IPS-15b (cell line): ENCODE measurements at regions not wholly inside any gene's neighbourhood (a gene's known extent, or its start where the extent isn't known, plus 50 kb on each side); places are given as distances from the start of the nearest gene placed in this dataset.
"Not testable (repeated sequence)": the region's sequence is repeated elsewhere in the genome, so short reads cannot be mapped to it uniquely, and the experiment has no call there.

Source experiments
- H3K27me3 ChIP-seq: one replicate; pipeline ENCODE4 v1.6.1; 2013; ENCODE audit warnings: low read length; ENCODE audit not compliant: control insufficient read depth, insufficient read depth
- H3K36me3 ChIP-seq: one replicate; pipeline ENCODE4 v1.6.1; 2013; ENCODE audit warnings: low read length; ENCODE audit not compliant: control insufficient read depth, insufficient read depth
- H3K4me1 ChIP-seq: one replicate; pipeline ENCODE4 v1.6.1; 2013; ENCODE audit warnings: mild to moderate bottlenecking, low read length; ENCODE audit not compliant: control insufficient read depth, insufficient read depth
- H3K4me3 ChIP-seq: one replicate; pipeline ENCODE4 v1.5.1; 2013; ENCODE audit warnings: low read depth, low read length
- H3K9ac ChIP-seq: one replicate; pipeline ENCODE4 v1.6.1; 2013; ENCODE audit warnings: low read depth, mild to moderate bottlenecking, low read length
- H3K9me3 ChIP-seq: one replicate; pipeline ENCODE4 v1.6.1; 2013; ENCODE audit warnings: mild to moderate bottlenecking, low read length; ENCODE audit not compliant: control insufficient read depth, insufficient read depth

GRCh38 chr14:106766145-106766544, 1239.8 kb downstream of the TMEM121 start:
- Histone ChIP-seq H3K9ac (no peak overlapping the region), H3K9me3 (no peaks in the 10 kb centered on the region)

DNA sequence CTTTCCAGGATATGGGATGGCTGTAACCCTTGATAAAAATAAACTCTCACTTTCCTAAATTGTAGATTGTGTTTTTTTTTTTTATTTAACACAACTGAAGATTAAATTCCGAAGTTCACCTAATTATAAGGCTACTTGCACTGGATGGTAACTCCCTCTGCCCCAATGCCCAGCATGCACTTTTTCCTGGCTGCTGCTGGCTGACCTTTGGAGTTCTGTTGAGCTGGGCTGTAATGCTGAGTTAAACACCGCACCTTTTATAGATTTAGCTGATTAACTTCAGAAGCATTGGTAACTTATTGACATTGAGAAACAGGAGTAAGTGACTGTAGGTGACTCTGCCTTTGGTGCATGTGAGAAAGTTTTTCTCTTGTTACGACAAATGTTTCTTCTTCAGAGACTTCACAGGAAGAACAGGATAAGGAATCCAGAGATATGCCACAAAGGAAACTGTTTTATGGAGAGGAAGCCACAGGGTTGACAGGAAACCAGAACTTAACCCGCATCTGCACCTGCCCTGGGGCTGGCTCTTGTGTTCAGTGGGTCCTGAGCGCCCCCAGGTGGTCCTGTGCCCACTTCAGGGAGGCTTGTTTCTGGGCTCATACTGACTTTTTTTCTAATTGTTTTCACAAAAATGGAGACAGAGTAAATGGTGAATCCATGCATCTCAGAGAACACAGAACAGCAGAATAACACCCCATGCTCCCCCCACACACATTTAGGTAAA, 1240.3 kb downstream of the TMEM121 start:
- H3K4me3 ChIP-seq, H3K4me1 ChIP-seq, H3K27me3 ChIP-seq, H3K9ac ChIP-seq, H3K36me3 ChIP-seq, H3K9me3 ChIP-seq: not testable (repeated sequence)

More at GRCh38 chr14:106766145-106766544, 1239.8 kb downstream of the TMEM121 start:
- H3K4me3 ChIP-seq: no peak overlapping the region
- H3K4me1 ChIP-seq: no peaks in the 10 kb centered on the region
- no peaks in the 10 kb centered on the region for H3K36me3 ChIP-seq
- no peaks in the 10 kb centered on the region for H3K27me3 ChIP-seq

DNA sequence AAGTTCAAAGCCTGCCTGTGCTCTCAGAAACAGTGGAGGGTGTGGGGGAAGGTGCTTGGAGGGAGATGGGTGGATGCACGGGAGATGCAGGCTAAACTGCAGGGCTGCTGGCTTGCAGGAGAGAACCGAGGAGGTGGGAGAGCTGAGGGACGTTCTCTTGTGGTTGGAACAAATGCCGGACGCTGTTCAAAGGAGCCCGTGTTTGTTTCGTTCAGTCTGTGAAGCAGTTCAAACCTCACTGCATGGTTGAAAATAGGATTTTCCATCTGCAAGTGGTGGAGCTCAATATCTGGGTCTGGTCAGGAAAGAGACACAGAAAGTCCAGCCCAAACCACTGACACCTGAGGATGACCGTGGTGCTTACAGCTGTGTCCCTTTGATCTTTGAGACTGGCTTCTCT, 1241.8 kb downstream of the TMEM121 start:
- not testable (repeated sequence) for H3K4me3 ChIP-seq, H3K4me1 ChIP-seq, H3K9ac ChIP-seq, H3K36me3 ChIP-seq, H3K27me3 ChIP-seq, H3K9me3 ChIP-seq

GRCh38 chr14:106768972-106769700, 1242.8 kb downstream of the TMEM121 start:
- H3K4me3 ChIP-seq, H3K4me1 ChIP-seq: not testable (repeated sequence)

GRCh38 chr14:106770158-106770672, 1243.8 kb downstream of the TMEM121 start:
- H3K9ac ChIP-seq: not testable (repeated sequence)

More at GRCh38 chr14:106768972-106769700, 1242.8 kb downstream of the TMEM121 start:
- not testable (repeated sequence) for H3K36me3 ChIP-seq, H3K9ac ChIP-seq, H3K27me3 ChIP-seq, H3K9me3 ChIP-seq

DNA sequence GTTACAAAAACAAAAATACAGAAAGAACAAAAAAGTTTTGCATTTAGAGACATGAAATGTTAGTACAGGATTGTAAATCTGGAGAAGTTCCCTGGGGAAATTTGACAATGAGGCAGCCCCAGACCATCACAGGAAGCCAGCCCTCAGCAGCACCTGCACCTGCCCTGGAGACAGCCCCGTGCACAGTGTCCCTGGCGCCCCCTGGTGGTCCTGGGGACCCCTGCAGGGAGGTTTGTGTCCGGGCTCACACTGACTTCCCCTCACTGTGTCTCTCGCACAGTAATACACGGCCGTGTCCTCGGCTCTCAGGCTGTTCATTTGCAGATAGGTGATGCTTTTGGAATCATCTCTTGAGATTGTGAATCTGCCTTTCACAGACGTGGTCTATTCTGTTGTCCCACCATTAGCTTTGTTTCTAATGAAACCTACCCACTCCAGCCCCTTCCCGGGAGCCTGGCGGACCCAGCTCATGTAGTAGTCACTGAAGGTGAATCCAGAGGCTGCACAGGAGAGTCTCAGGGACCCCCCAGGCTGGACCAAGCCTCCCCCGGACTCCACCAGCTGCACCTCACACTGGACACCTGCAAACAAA, 1248.6 kb downstream of the TMEM121 start:
- H3K4me1 ChIP-seq, H3K4me3 ChIP-seq: not testable (repeated sequence)

More at GRCh38 chr14:106770158-106770672, 1243.8 kb downstream of the TMEM121 start:
- H3K27me3 ChIP-seq, H3K9me3 ChIP-seq, H3K4me1 ChIP-seq, H3K4me3 ChIP-seq, H3K36me3 ChIP-seq: not testable (repeated sequence)

DNA sequence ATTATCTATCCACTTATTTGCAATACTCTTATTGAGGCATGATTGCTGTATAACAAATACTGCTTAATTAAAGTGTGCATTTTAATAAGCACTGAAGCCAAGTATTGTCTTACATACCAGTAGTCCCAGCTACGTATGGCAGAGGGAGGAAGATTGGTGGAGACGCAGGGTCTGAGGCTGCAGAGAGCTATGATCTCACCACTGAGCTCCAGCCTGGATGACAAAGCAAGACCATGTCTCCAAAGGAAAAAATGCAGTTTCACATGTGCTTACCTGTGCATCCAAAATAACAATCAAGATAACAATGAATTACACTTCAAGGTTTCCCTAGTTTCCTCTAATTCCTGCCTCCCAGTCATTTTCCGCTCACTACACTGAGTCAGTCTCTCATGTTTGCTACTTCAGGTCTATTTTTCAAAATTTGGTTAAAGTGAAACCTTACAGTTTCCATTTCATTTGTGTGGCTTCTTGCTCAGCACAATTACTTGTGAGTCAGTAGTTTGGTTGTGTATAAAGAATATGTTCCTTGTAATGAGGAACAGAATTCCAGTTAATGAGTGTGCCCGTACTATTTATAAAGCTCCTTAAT, 1250.1 kb downstream of the TMEM121 start:
- no peaks in the 10 kb centered on the region for H3K36me3 ChIP-seq
- no peaks in the 10 kb centered on the region for H3K27me3 ChIP-seq
- peaks cover 12% of the 10 kb centered on the region for H3K9me3 ChIP-seq
- no peak overlapping the region for H3K9ac ChIP-seq
- no peak overlapping the region for H3K4me3 ChIP-seq
- no peaks in the 10 kb centered on the region for H3K4me1 ChIP-seq

More for the DNA sequence above, 1248.6 kb downstream of the TMEM121 start:
- H3K27me3 ChIP-seq, H3K9ac ChIP-seq, H3K9me3 ChIP-seq, H3K36me3 ChIP-seq: not testable (repeated sequence)

DNA sequence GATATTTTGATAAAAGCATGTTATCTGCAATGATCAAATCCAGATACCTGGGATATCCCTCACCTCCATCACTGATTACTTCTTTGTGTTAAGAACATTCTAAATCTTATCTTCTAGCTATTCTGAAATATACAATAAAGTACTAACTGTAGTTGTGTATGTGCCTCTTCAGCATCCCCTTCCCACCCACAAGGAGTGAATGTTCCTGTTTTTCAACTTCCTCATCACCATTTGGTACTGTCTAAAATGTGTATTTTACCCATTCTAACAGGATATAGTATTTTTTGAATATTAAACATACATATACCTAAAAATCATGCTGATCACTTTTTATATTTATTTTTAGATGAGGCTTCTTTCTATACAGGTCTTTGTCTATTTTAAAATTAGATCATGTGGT, 1252.6 kb downstream of the TMEM121 start:
- Histone ChIP-seq H3K9ac (no peak overlapping the region), H3K4me3 (no peak overlapping the region), H3K27me3 (no peaks in the 10 kb centered on the region), H3K4me1 (no peaks in the 10 kb centered on the region), H3K36me3 (no peaks in the 10 kb centered on the region), H3K9me3 (peaks cover 20% of the 10 kb centered on the region)

- Histone ChIP-seq H3K4me3 (no peak overlapping the region), H3K9me3 (peaks cover 6% of the 10 kb centered on the region), H3K4me1 (no peaks in the 10 kb centered on the region), H3K27me3 (no peaks in the 10 kb centered on the region), H3K36me3 (no peaks in the 10 kb centered on the region), H3K9ac (no peak overlapping the region)
Measured at GRCh38 chr14:106786697-106787096, 1260.3 kb downstream of the TMEM121 start.

GRCh38 chr14:106787626-106788025, 1261.2 kb downstream of the TMEM121 start:
- H3K9ac ChIP-seq: no peak overlapping the region
- no peaks in the 10 kb centered on the region for H3K4me1 ChIP-seq
- H3K27me3 ChIP-seq: no peaks in the 10 kb centered on the region
- no peaks in the 10 kb centered on the region for H3K9me3 ChIP-seq
- H3K4me3 ChIP-seq: no peak overlapping the region
- no peaks in the 10 kb centered on the region for H3K36me3 ChIP-seq

DNA sequence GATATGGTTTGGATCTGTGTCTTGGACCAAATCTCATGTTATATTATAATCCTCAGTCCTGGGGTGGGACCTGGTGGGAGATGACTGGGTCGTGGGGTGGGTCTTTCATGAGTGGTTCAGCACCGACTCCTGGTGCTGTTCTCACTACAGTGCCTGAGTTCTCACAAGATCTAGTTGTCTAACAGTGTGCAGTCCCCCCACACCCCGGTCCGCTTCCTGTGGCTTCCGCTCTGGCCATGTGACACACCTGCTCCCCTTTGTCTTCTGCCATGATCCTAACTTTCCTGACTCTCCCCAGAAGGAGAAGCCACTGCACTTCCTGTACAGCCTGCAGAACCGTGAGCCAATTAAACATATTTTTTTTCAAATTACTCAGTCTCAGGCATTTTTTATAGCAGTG, 1262.2 kb downstream of the TMEM121 start:
- Histone ChIP-seq H3K9me3 (no peaks in the 10 kb centered on the region), H3K9ac (no peak overlapping the region), H3K27me3 (no peaks in the 10 kb centered on the region), H3K4me3 (no peak overlapping the region), H3K4me1 (no peaks in the 10 kb centered on the region), H3K36me3 (no peaks in the 10 kb centered on the region)
